Esophagus squamous epithelium (tissue), 5 donors: ENCODE measurements at regions not wholly inside any gene's neighbourhood (a gene's known extent, or its start where the extent isn't known, plus 50 kb on each side); places are given as distances from the start of the nearest gene placed in this dataset.

ENCODE experiments used
- DNase-seq: peaks from one replicate; lab custom pipeline; 2025; lab: John Stamatoyannopoulos, UW
- H3K27ac ChIP-seq, 4 donors: fragments of 200-600 bp; sonication (generic); one replicate each; pipeline ENCODE4 v1.5.1; 2016 to 2019; ENCODE audit warnings: mild to moderate bottlenecking in 1 of 4
- H3K27me3 ChIP-seq, 4 donors: fragments of 200-600 bp; sonication (generic); 1 replicate in 3 of 4; 2 replicates in 1 of 4; pipeline versions ENCODE4 v1.5.1 to v1.6.0; 2017 to 2021; ENCODE audit warnings: antibody characterized with exemption in 1 of 4
- H3K36me3 ChIP-seq, 3 donors: fragments of 200-600 bp; sonication (generic); one replicate each; pipeline ENCODE4 v1.5.1; 2016 to 2019
- H3K4me1 ChIP-seq, 3 donors: fragments of 200-600 bp; sonication (generic); one replicate each; pipeline ENCODE4 v1.5.1; 2017 to 2019
- H3K4me3 ChIP-seq, 4 donors: fragments of 200-600 bp; sonication (generic); 1 replicate in 3 of 4; 2 replicates in 1 of 4; pipeline ENCODE4 v1.5.1; 2016 to 2019; ENCODE audit warnings: mild to moderate bottlenecking in 2 of 4, moderate library complexity in 1 of 4
- H3K9me3 ChIP-seq, 3 donors: fragments of 200-600 bp; sonication (generic); one replicate each; pipeline ENCODE4 v1.5.1; 2016 to 2019
- CTCF ChIP-seq, 6 experiments: fragments of 450-650 bp in 4 of 6; fragments of 200-600 bp in 2 of 6; sonication (generic) in 2 of 6; IDR thresholded peaks; one replicate each; pipeline ENCODE4 v1.5.1; 2016 to 2019; ENCODE audit warnings: antibody characterized with exemption in 6 of 6, mild to moderate bottlenecking in 4 of 6, moderate library complexity in 4 of 6
- POLR2A ChIP-seq, 4 donors: fragments of 450-650 bp; IDR thresholded peaks; one replicate each; pipeline ENCODE4 v1.6.1; 2017; ENCODE audit warnings: antibody characterized with exemption in 4 of 4, mild to moderate bottlenecking in 4 of 4, moderate library complexity in 3 of 4
- WGBS, 2 donors: methylation state at CpG; one replicate each; pipeline ENCODE4 v1.1.5; 2018; 5-methylcytosine and 5-hydroxymethylcytosine counted together
- intact Hi-C: fragments of 100-400 bp; cut with DNase I; formaldehyde crosslinking; loops from one replicate; pipeline ENCODE4 v1.15.0; 2022
- donor health status: DM: yes; HTN: yes; CAD: no.

- Histone ChIP-seq H3K9me3 (no peaks in the 10 kb centered on the region), H3K27me3 (no peaks in the 10 kb centered on the region), H3K36me3 (no peaks in the 10 kb centered on the region), H3K27ac (no peak overlapping the region), H3K4me3 (no peak overlapping the region), H3K4me1 (no peaks in the 10 kb centered on the region)
- intact Hi-C loops = no loop called here
- no peak for TF ChIP-seq CTCF (IDR thresholded peaks at IDR 0.05)
- no peak for TF ChIP-seq POLR2A (IDR thresholded peaks at IDR 0.05)
- DNase-seq = no peak
Observed at GRCh38 chr11:90453525-90453924, 230.7 kb upstream of the CHORDC1 start.

- no peak for TF ChIP-seq POLR2A (IDR thresholded peaks at IDR 0.05)
- TF ChIP-seq CTCF (IDR thresholded peaks at IDR 0.05) = no peak
- H3K9me3 ChIP-seq = no peaks in the 10 kb centered on the region
- H3K4me3 ChIP-seq = no peak overlapping the region
- intact Hi-C loops = no loop called here
- no peaks in the 10 kb centered on the region for H3K36me3 ChIP-seq
- DNase-seq = no peak
- WGBS, 2 donors = 79 to 92% methylated on average over 2 of the region's 2 CpGs
- H3K4me1 ChIP-seq = no peaks in the 10 kb centered on the region
- no peak overlapping the region for H3K27ac ChIP-seq
- no peaks in the 10 kb centered on the region for H3K27me3 ChIP-seq
Observed at GRCh38 chr11:90449606-90450005, 226.8 kb upstream of the CHORDC1 start.

GRCh38 chr11:90448256-90448655 is 225.4 kb upstream of the CHORDC1 start:
- H3K9me3 ChIP-seq = no peaks in the 10 kb centered on the region

GRCh38 chr11:90447618-90448017 is 224.8 kb upstream of the CHORDC1 start:
- no peaks in the 10 kb centered on the region for H3K27me3 ChIP-seq
- DNase-seq = no peak
- TF ChIP-seq CTCF (IDR thresholded peaks at IDR 0.05) = no peak
- no peak for TF ChIP-seq POLR2A (IDR thresholded peaks at IDR 0.05)
- H3K4me3 ChIP-seq = no peak overlapping the region
- H3K4me1 ChIP-seq = no peaks in the 10 kb centered on the region
- no peaks in the 10 kb centered on the region for H3K36me3 ChIP-seq
- no peak overlapping the region for H3K27ac ChIP-seq
- H3K9me3 ChIP-seq = no peaks in the 10 kb centered on the region
- 51 to 69% methylated on average over 5 of the region's 5 CpGs for WGBS, 2 donors
- intact Hi-C loops = no loop called here

More at GRCh38 chr11:90448256-90448655, 225.4 kb upstream of the CHORDC1 start:
- H3K27ac ChIP-seq = no peak overlapping the region
- 24 to 28% methylated on average over 4 of the region's 4 CpGs for WGBS, 2 donors
- TF ChIP-seq CTCF (IDR thresholded peaks at IDR 0.05) = no peak
- TF ChIP-seq POLR2A (IDR thresholded peaks at IDR 0.05) = no peak
- H3K27me3 ChIP-seq = no peaks in the 10 kb centered on the region
- H3K4me3 ChIP-seq = no peak overlapping the region
- H3K36me3 ChIP-seq = no peaks in the 10 kb centered on the region
- intact Hi-C loops = no loop called here
- DNase-seq = no peak
- no peaks in the 10 kb centered on the region for H3K4me1 ChIP-seq

- H3K36me3 ChIP-seq = no peaks in the 10 kb centered on the region
- WGBS, 2 donors = 32 to 36% methylated on average over 2 of the region's 2 CpGs
- no peak overlapping the region for H3K4me3 ChIP-seq
- no peak overlapping the region for H3K27ac ChIP-seq
- intact Hi-C loops = no loop called here
- H3K4me1 ChIP-seq = no peaks in the 10 kb centered on the region
- H3K9me3 ChIP-seq = no peaks in the 10 kb centered on the region
- H3K27me3 ChIP-seq = no peaks in the 10 kb centered on the region
- no peak for DNase-seq
- TF ChIP-seq POLR2A (IDR thresholded peaks at IDR 0.05) = no peak
- TF ChIP-seq CTCF (IDR thresholded peaks at IDR 0.05) = no peak
Observed at GRCh38 chr11:90446207-90446606, 223.4 kb upstream of the CHORDC1 start.
